Prostate gland (tissue), 2 donors: ENCODE measurements at regions not wholly inside any gene's neighbourhood (a gene's known extent, or its start where the extent isn't known, plus 50 kb on each side); places are given as distances from the start of the nearest gene placed in this dataset.

ENCODE experiments used
- CTCF ChIP-seq, 4 experiments: fragments of 200-600 bp in 2 of 4; fragments of 450-650 bp in 2 of 4; sonication (generic) in 2 of 4; IDR thresholded peaks; 1 replicate in 3 of 4; 2 replicates in 1 of 4; pipeline ENCODE4 v1.5.1; 2016 to 2019; ENCODE audit warnings: antibody characterized with exemption in 4 of 4, mild to moderate bottlenecking in 2 of 4, moderate library complexity in 2 of 4
- POLR2A ChIP-seq: fragments of 450-650 bp; IDR thresholded peaks from one replicate; pipeline ENCODE4 v1.6.1; 2016; ENCODE audit warnings: antibody characterized with exemption, mild to moderate bottlenecking
- POLR2AphosphoS5 ChIP-seq: sonication (generic); formaldehyde crosslinking; IDR thresholded peaks from one replicate; pipeline ENCODE4 v1.6.1; 2017; ENCODE audit warnings: antibody characterized with exemption

GRCh38 chr10:108301002-108301401, 1136.5 kb upstream of the SORCS1 start:
- TF ChIP-seq CTCF (IDR thresholded peaks at IDR 0.05) (no peak), POLR2A (no peak), POLR2AphosphoS5 (no peak)
